ENCODE measurements at regions not wholly inside any gene's neighbourhood (a gene's known extent, or its start where the extent isn't known, plus 50 kb on each side); places are given as distances from the start of the nearest gene placed in this dataset.

GRCh38 chr21:24369746-24370145 lies 1237.5 kb downstream of the MRPL39 start:
- H4K8ac ChIP-seq (ENCODE audit: low read depth, low read length), result no peak overlapping the region
- no peak overlapping the region for H2BK5ac ChIP-seq (ENCODE audit: low read depth, low read length, poor library complexity)
- no peak overlapping the region for H2AK5ac ChIP-seq (ENCODE audit: low read length)
- no peak overlapping the region for H3K4me3 ChIP-seq (ENCODE audit: low read depth, low read length)
- no peak overlapping the region for H3K4me2 ChIP-seq (ENCODE audit: low read length)
- no peak overlapping the region for H2AFZ ChIP-seq (ENCODE audit: insufficient read depth, low read length, poor library complexity)
- H3K36me3 ChIP-seq (ENCODE audit: control insufficient read depth in 1 of 2, insufficient read depth in 2 of 2, low read length in 2 of 2), result no peaks in the 10 kb centered on the region
- H3K14ac ChIP-seq (ENCODE audit: low read length), result no peak overlapping the region
- no peaks in the 10 kb centered on the region for H3K4me1 ChIP-seq (ENCODE audit: control insufficient read depth in 1 of 2, insufficient read depth in 2 of 2, low read length in 2 of 2)
- no peak for DNase-seq
- no peaks in the 10 kb centered on the region for H3K79me2 ChIP-seq (ENCODE audit: control insufficient read depth, insufficient read depth, low read length, poor library complexity)
- H4K12ac ChIP-seq (ENCODE audit: low read depth, low read length), result no peak overlapping the region
- no peak overlapping the region for H4K91ac ChIP-seq (ENCODE audit: low read depth, low read length)
- H2BK12ac ChIP-seq (ENCODE audit: low read length), result no peak overlapping the region
- no peak overlapping the region for H2BK120ac ChIP-seq (ENCODE audit: insufficient read depth, low read length, poor library complexity)
- no peak overlapping the region for H3K27ac ChIP-seq (ENCODE audit: low read depth, low read length)
- no peaks in the 10 kb centered on the region for H3K9me3 ChIP-seq (ENCODE audit: insufficient read depth, low read depth, low read length)
- H3K27me3 ChIP-seq (ENCODE audit: insufficient read depth, low read length), result no peaks in the 10 kb centered on the region
- no CpG with 5 or more reads among the region's 1 CpG for WGBS (ENCODE audit: extremely low coverage, insufficient coverage, insufficient read length)
- H3K9ac ChIP-seq (ENCODE audit: low read length), result no peak overlapping the region
- H3K4ac ChIP-seq (ENCODE audit: low read depth, low read length), result no peak overlapping the region
- no peak overlapping the region for H3K23ac ChIP-seq (ENCODE audit: low read length)
- H3K79me1 ChIP-seq (ENCODE audit: low read length), result no peaks in the 10 kb centered on the region
- H3K18ac ChIP-seq (ENCODE audit: low read length), result no peak overlapping the region

- H3K79me1 ChIP-seq (ENCODE audit: low read length), result no peaks in the 10 kb centered on the region
- H2BK12ac ChIP-seq (ENCODE audit: low read length), result no peak overlapping the region
- WGBS (ENCODE audit: extremely low coverage, insufficient coverage, insufficient read length), result no CpG with 5 or more reads among the region's 2 CpGs
- no peak overlapping the region for H3K18ac ChIP-seq (ENCODE audit: low read length)
- H2AK5ac ChIP-seq (ENCODE audit: low read length), result no peak overlapping the region
- no peak overlapping the region for H4K91ac ChIP-seq (ENCODE audit: low read depth, low read length)
- no peak overlapping the region for H3K4me2 ChIP-seq (ENCODE audit: low read length)
- H3K14ac ChIP-seq (ENCODE audit: low read length), result no peak overlapping the region
- H2BK120ac ChIP-seq (ENCODE audit: insufficient read depth, low read length, poor library complexity), result no peak overlapping the region
- no peak overlapping the region for H2AFZ ChIP-seq (ENCODE audit: insufficient read depth, low read length, poor library complexity)
- H4K8ac ChIP-seq (ENCODE audit: low read depth, low read length), result no peak overlapping the region
- H2BK5ac ChIP-seq (ENCODE audit: low read depth, low read length, poor library complexity), result no peak overlapping the region
- H3K9me3 ChIP-seq (ENCODE audit: insufficient read depth, low read depth, low read length), result no peaks in the 10 kb centered on the region
- no peak overlapping the region for H3K4me3 ChIP-seq (ENCODE audit: low read depth, low read length)
- no peak overlapping the region for H4K12ac ChIP-seq (ENCODE audit: low read depth, low read length)
- H3K79me2 ChIP-seq (ENCODE audit: control insufficient read depth, insufficient read depth, low read length, poor library complexity), result no peaks in the 10 kb centered on the region
- no peak overlapping the region for H3K27ac ChIP-seq (ENCODE audit: low read depth, low read length)
- no peaks in the 10 kb centered on the region for H3K36me3 ChIP-seq (ENCODE audit: control insufficient read depth in 1 of 2, insufficient read depth in 2 of 2, low read length in 2 of 2)
- H3K4ac ChIP-seq (ENCODE audit: low read depth, low read length), result no peak overlapping the region
- H3K4me1 ChIP-seq (ENCODE audit: control insufficient read depth in 1 of 2, insufficient read depth in 2 of 2, low read length in 2 of 2), result no peaks in the 10 kb centered on the region
- DNase-seq, result no peak
- no peak overlapping the region for H3K23ac ChIP-seq (ENCODE audit: low read length)
- H3K9ac ChIP-seq (ENCODE audit: low read length), result no peak overlapping the region
- no peaks in the 10 kb centered on the region for H3K27me3 ChIP-seq (ENCODE audit: insufficient read depth, low read length)
Observed at GRCh38 chr21:24369278-24369677, 1238.0 kb downstream of the MRPL39 start.

- H3K4ac ChIP-seq (ENCODE audit: low read depth, low read length), result no peak overlapping the region
- no peak for DNase-seq
- H3K79me2 ChIP-seq (ENCODE audit: control insufficient read depth, insufficient read depth, low read length, poor library complexity), result no peaks in the 10 kb centered on the region
- H3K9me3 ChIP-seq (ENCODE audit: insufficient read depth, low read depth, low read length), result no peaks in the 10 kb centered on the region
- no peaks in the 10 kb centered on the region for H3K27me3 ChIP-seq (ENCODE audit: insufficient read depth, low read length)
- H3K27ac ChIP-seq (ENCODE audit: low read depth, low read length), result no peak overlapping the region
- H2AK5ac ChIP-seq (ENCODE audit: low read length), result no peak overlapping the region
- no peak overlapping the region for H3K23ac ChIP-seq (ENCODE audit: low read length)
- H3K36me3 ChIP-seq (ENCODE audit: control insufficient read depth in 1 of 2, insufficient read depth in 2 of 2, low read length in 2 of 2), result no peaks in the 10 kb centered on the region
- no peak overlapping the region for H2BK5ac ChIP-seq (ENCODE audit: low read depth, low read length, poor library complexity)
- H3K4me2 ChIP-seq (ENCODE audit: low read length), result no peak overlapping the region
- H4K8ac ChIP-seq (ENCODE audit: low read depth, low read length), result no peak overlapping the region
- H3K4me3 ChIP-seq (ENCODE audit: low read depth, low read length), result no peak overlapping the region
- H3K79me1 ChIP-seq (ENCODE audit: low read length), result no peaks in the 10 kb centered on the region
- no peak overlapping the region for H2AFZ ChIP-seq (ENCODE audit: insufficient read depth, low read length, poor library complexity)
- H3K4me1 ChIP-seq (ENCODE audit: control insufficient read depth in 1 of 2, insufficient read depth in 2 of 2, low read length in 2 of 2), result no peaks in the 10 kb centered on the region
- no peak overlapping the region for H4K12ac ChIP-seq (ENCODE audit: low read depth, low read length)
- no peak overlapping the region for H3K18ac ChIP-seq (ENCODE audit: low read length)
- no peak overlapping the region for H4K91ac ChIP-seq (ENCODE audit: low read depth, low read length)
- H3K9ac ChIP-seq (ENCODE audit: low read length), result no peak overlapping the region
- H2BK12ac ChIP-seq (ENCODE audit: low read length), result no peak overlapping the region
- H3K14ac ChIP-seq (ENCODE audit: low read length), result no peak overlapping the region
- H2BK120ac ChIP-seq (ENCODE audit: insufficient read depth, low read length, poor library complexity), result no peak overlapping the region
Observed at GRCh38 chr21:24367936-24368335, 1239.3 kb downstream of the MRPL39 start.

GRCh38 chr21:24353492-24353891 lies 1253.8 kb downstream of the MRPL39 start:
- no peak overlapping the region for H2AK5ac ChIP-seq (ENCODE audit: low read length)
- WGBS (ENCODE audit: extremely low coverage, insufficient coverage, insufficient read length), result no CpG with 5 or more reads among the region's 7 CpGs
- H3K4ac ChIP-seq (ENCODE audit: low read depth, low read length), result no peak overlapping the region
- no peak for DNase-seq
- H3K4me1 ChIP-seq (ENCODE audit: control insufficient read depth in 1 of 2, insufficient read depth in 2 of 2, low read length in 2 of 2), result no peaks in the 10 kb centered on the region
- no peaks in the 10 kb centered on the region for H3K79me2 ChIP-seq (ENCODE audit: control insufficient read depth, insufficient read depth, low read length, poor library complexity)
- no peak overlapping the region for H2AFZ ChIP-seq (ENCODE audit: insufficient read depth, low read length, poor library complexity)
- no peak overlapping the region for H4K91ac ChIP-seq (ENCODE audit: low read depth, low read length)
- H3K27ac ChIP-seq (ENCODE audit: low read depth, low read length), result no peak overlapping the region
- no peaks in the 10 kb centered on the region for H3K27me3 ChIP-seq (ENCODE audit: insufficient read depth, low read length)
- no peaks in the 10 kb centered on the region for H3K79me1 ChIP-seq (ENCODE audit: low read length)
- H3K18ac ChIP-seq (ENCODE audit: low read length), result no peak overlapping the region
- no peak overlapping the region for H4K8ac ChIP-seq (ENCODE audit: low read depth, low read length)
- no peak overlapping the region for H3K4me3 ChIP-seq (ENCODE audit: low read depth, low read length)
- H2BK120ac ChIP-seq (ENCODE audit: insufficient read depth, low read length, poor library complexity), result no peak overlapping the region
- no peaks in the 10 kb centered on the region for H3K36me3 ChIP-seq (ENCODE audit: control insufficient read depth in 1 of 2, insufficient read depth in 2 of 2, low read length in 2 of 2)
- no peak overlapping the region for H2BK5ac ChIP-seq (ENCODE audit: low read depth, low read length, poor library complexity)
- no peak overlapping the region for H3K4me2 ChIP-seq (ENCODE audit: low read length)
- H2BK12ac ChIP-seq (ENCODE audit: low read length), result no peak overlapping the region
- no peak overlapping the region for H3K9ac ChIP-seq (ENCODE audit: low read length)
- H3K9me3 ChIP-seq (ENCODE audit: insufficient read depth, low read depth, low read length), result no peaks in the 10 kb centered on the region
- no peak overlapping the region for H3K14ac ChIP-seq (ENCODE audit: low read length)
- no peak overlapping the region for H4K12ac ChIP-seq (ENCODE audit: low read depth, low read length)
- no peak overlapping the region for H3K23ac ChIP-seq (ENCODE audit: low read length)
